Endothelial cell of umbilical vein (primary cell): ENCODE measurements at regions not wholly inside any gene's neighbourhood (a gene's known extent, or its start where the extent isn't known, plus 50 kb on each side); places are given as distances from the start of the nearest gene placed in this dataset.

Experiments used
- CTCF ChIP-seq, 2 donors: IDR thresholded peaks; 1 replicate in 1 of 2; 2 replicates in 1 of 2; pipeline ENCODE4 v1.5.1; 2011; ENCODE audit warnings: low read length in 2 of 2, mild to moderate bottlenecking in 2 of 2, moderate library complexity in 2 of 2, control low read depth in 1 of 2, inconsistent platforms in 1 of 2, low read depth in 1 of 2; ENCODE audit not compliant: insufficient read depth in 1 of 2; ENCODE audit errors: extremely low read depth in 1 of 2
- EZH2 ChIP-seq: IDR thresholded peaks from 2 replicates; pipeline ENCODE4 v1.6.1; 2012; ENCODE audit warnings: borderline replicate concordance, low read depth, mild to moderate bottlenecking, moderate library complexity, low read length, inconsistent platforms; ENCODE audit not compliant: severe bottlenecking
- GATA2 ChIP-seq: IDR thresholded peaks from 2 replicates; pipeline ENCODE4 v1.7.0; 2011; ENCODE audit warnings: low read depth, mild to moderate bottlenecking, moderate library complexity, mixed read lengths, low read length; ENCODE audit not compliant: insufficient read length, insufficient read depth
- JUN ChIP-seq: IDR thresholded peaks from 2 replicates; pipeline ENCODE4 v1.6.1; 2011; ENCODE audit warnings: borderline replicate concordance, low read depth; ENCODE audit not compliant: insufficient read length, insufficient read depth
- MAX ChIP-seq: IDR thresholded peaks from 2 replicates; pipeline ENCODE4 v1.6.1; 2011; ENCODE audit not compliant: insufficient read depth, insufficient read length
- POLR2A ChIP-seq: IDR thresholded peaks from 2 replicates; pipeline ENCODE4 v1.6.1; 2012; ENCODE audit warnings: low read depth, mild to moderate bottlenecking, control low read depth, low read length
- POLR2AphosphoS5 ChIP-seq: IDR thresholded peaks from 2 replicates; pipeline ENCODE4 v1.6.1; 2012; ENCODE audit warnings: low read depth, mild to moderate bottlenecking, control low read depth, low read length, moderate library complexity; ENCODE audit not compliant: insufficient read depth

- TF ChIP-seq CTCF (IDR thresholded peaks at IDR 0.05; ENCODE audit: extremely low read depth in 1 of 2, insufficient read depth in 1 of 2, low read depth in 1 of 2, low read length in 2 of 2) (no peak), POLR2A (no peak), EZH2 (no peak), MAX (no peak), POLR2AphosphoS5 (no peak), GATA2 (no peak), JUN (no peak)
These were observed 119.5 kb upstream of the TMCO5A start for GRCh38 chr15:37814847-37815515.
